ENCODE measurements at regions not wholly inside any gene's neighbourhood (a gene's known extent, or its start where the extent isn't known, plus 50 kb on each side); places are given as distances from the start of the nearest gene placed in this dataset.
"Not testable (repeated sequence)": the region's sequence is repeated elsewhere in the genome, so short reads cannot be mapped to it uniquely, and the experiment has no call there.

- ATAC-seq; intact Hi-C loops (cut with micrococcal nuclease); H3K27ac ChIP-seq (ENCODE audit: low read depth, low read length); H3K27me3 ChIP-seq (ENCODE audit: insufficient read depth, low read length); BruUV-seq (replicated peaks); POLR2A ChIA-PET; H3K4me2 ChIP-seq (ENCODE audit: low read length); H3K9me3 ChIP-seq (ENCODE audit: control insufficient read depth in 1 of 2, insufficient read depth in 1 of 2, low read depth in 1 of 2, low read length in 2 of 2); RAD21 ChIA-PET (ENCODE audit: low non-redundant PET in 1 of 2, low total read pairs in 2 of 2, uncharacterized antibody in 2 of 2, unreplicated experiment in 2 of 2); H3K4me3 ChIP-seq (replicated peaks in 1 of 2; ENCODE audit: low read depth in 1 of 2, low read length in 2 of 2); DNase-seq (ENCODE audit: low read depth, low spot score); CTCF ChIA-PET; H3K9me2 ChIP-seq (ENCODE audit: insufficient read depth); H3K4me1 ChIP-seq (ENCODE audit: control insufficient read depth in 1 of 2, insufficient read depth in 2 of 2, low read length in 2 of 2); H3K36me3 ChIP-seq (ENCODE audit: control insufficient read depth in 1 of 2, insufficient read depth in 2 of 2, low read length in 2 of 2); H3K9ac ChIP-seq (ENCODE audit: low read length); H2AFZ ChIP-seq (ENCODE audit: low read depth, low read length, poor library complexity, severe bottlenecking); H3K79me2 ChIP-seq (ENCODE audit: insufficient read depth, low read length); H4K20me1 ChIP-seq (ENCODE audit: insufficient read depth): not testable (repeated sequence)
- peak in 1 of 3 experiments; percentile 52; a peak in 2 of 6 replicates for TF ChIP-seq CTCF (IDR thresholded peaks at IDR 0.05 in 2 of 3, conservative IDR thresholded peaks at IDR 0.05 in 1 of 3; ENCODE audit: borderline replicate concordance in 1 of 3, insufficient read depth in 1 of 3, low read depth in 2 of 3, low read length in 2 of 3)
Observed at GRCh38 chr11:134937193-134937592, 525.2 kb upstream of the B3GAT1 start.

- POLR2A ChIA-PET, result no interaction called here
- H4K20me1 ChIP-seq (ENCODE audit: insufficient read depth), result no peaks in the 10 kb centered on the region
- no peaks in the 10 kb centered on the region for H3K79me2 ChIP-seq (ENCODE audit: insufficient read depth, low read length)
- H2AFZ ChIP-seq (ENCODE audit: low read depth, low read length, poor library complexity, severe bottlenecking), result no peak overlapping the region
- H3K27me3 ChIP-seq (ENCODE audit: insufficient read depth, low read length), result peaks cover 4% of the 10 kb centered on the region; the same call in 1 of the 2 replicates
- H3K9me3 ChIP-seq (ENCODE audit: control insufficient read depth in 1 of 2, insufficient read depth in 1 of 2, low read depth in 1 of 2, low read length in 2 of 2), result no peaks in the 10 kb centered on the region
- intact Hi-C loops (cut with micrococcal nuclease), result no loop called here
- H3K36me3 ChIP-seq (ENCODE audit: control insufficient read depth in 1 of 2, insufficient read depth in 2 of 2, low read length in 2 of 2), result no peaks in the 10 kb centered on the region
- no peak overlapping the region for H3K4me2 ChIP-seq (ENCODE audit: low read length)
- no peaks in the 10 kb centered on the region for H3K4me1 ChIP-seq (ENCODE audit: control insufficient read depth in 1 of 2, insufficient read depth in 2 of 2, low read length in 2 of 2)
- no peak overlapping the region for H3K27ac ChIP-seq (ENCODE audit: low read depth, low read length)
- no peak overlapping the region for H3K4me3 ChIP-seq (replicated peaks in 1 of 2; ENCODE audit: low read depth in 1 of 2, low read length in 2 of 2)
- DNase-seq (ENCODE audit: low read depth, low spot score) (no peak), ATAC-seq (no peak)
- no peaks in the 10 kb centered on the region for H3K9me2 ChIP-seq (ENCODE audit: insufficient read depth)
- CTCF ChIA-PET, result no interaction called here
- TF ChIP-seq REST (IDR thresholded peaks at IDR 0.05; ENCODE audit: low read depth) (no peak), FOSL1 (IDR thresholded peaks at IDR 0.05; ENCODE audit: low read depth) (no peak), CTCF (IDR thresholded peaks at IDR 0.05 in 2 of 3, conservative IDR thresholded peaks at IDR 0.05 in 1 of 3; ENCODE audit: borderline replicate concordance in 1 of 3, insufficient read depth in 1 of 3, low read depth in 2 of 3, low read length in 2 of 3) (no peak), SP1 (IDR thresholded peaks at IDR 0.05; ENCODE audit: low read depth) (no peak), ZFX (IDR thresholded peaks at IDR 0.05) (no peak), TCF7L2 (IDR thresholded peaks at IDR 0.05; ENCODE audit: borderline replicate concordance, extremely low read depth, insufficient read depth, insufficient read length) (no peak), ELF1 (IDR thresholded peaks at IDR 0.05; ENCODE audit: borderline replicate concordance, low read depth) (no peak), ZNF274 (IDR thresholded peaks at IDR 0.05; ENCODE audit: low read depth, low read length) (no peak), SIN3A (IDR thresholded peaks at IDR 0.05; ENCODE audit: low read depth) (no peak), EGR1 (IDR thresholded peaks at IDR 0.05; ENCODE audit: low read depth) (no peak), EZH2phosphoT487 (IDR thresholded peaks at IDR 0.05; ENCODE audit: borderline replicate concordance) (no peak)
- H3K9ac ChIP-seq (ENCODE audit: low read length), result no peak overlapping the region
- RAD21 ChIA-PET (ENCODE audit: low non-redundant PET in 1 of 2, low total read pairs in 2 of 2, uncharacterized antibody in 2 of 2, unreplicated experiment in 2 of 2), result no interaction called here
- BruUV-seq (replicated peaks), result no TSS peak
Observed at GRCh38 chr11:134932761-134933160, 520.7 kb upstream of the B3GAT1 start.

Data from HCT116 (cell line).